Liver (tissue), 8 donors: ENCODE measurements at regions not wholly inside any gene's neighbourhood (a gene's known extent, or its start where the extent isn't known, plus 50 kb on each side); places are given as distances from the start of the nearest gene placed in this dataset.
"Not testable (repeated sequence)": the region's sequence is repeated elsewhere in the genome, so short reads cannot be mapped to it uniquely, and the experiment has no call there.

Experiments
- DNase-seq: peaks from one replicate; pipeline ENCODE4 v3.0.0-alpha.2; 2017; ENCODE audit warnings: low spot score
- H3K27ac ChIP-seq, 2 donors: one replicate each; pipeline ENCODE4 v1.7.0; 2013; ENCODE audit warnings: inconsistent platforms in 2 of 2, low read length in 2 of 2, control low read depth in 1 of 2, low read depth in 1 of 2, mild to moderate bottlenecking in 1 of 2
- H3K27me3 ChIP-seq, 4 donors: one replicate each; pipeline versions ENCODE4 v1.6.1 to v1.7.0; 2013; ENCODE audit warnings: low read length in 3 of 4, inconsistent platforms in 1 of 4, mild to moderate bottlenecking in 1 of 4, moderate library complexity in 1 of 4; ENCODE audit not compliant: control insufficient read depth in 4 of 4, insufficient read depth in 4 of 4
- H3K36me3 ChIP-seq, 4 donors: one replicate each; pipeline versions ENCODE4 v1.6.1 to v1.7.0; 2013; ENCODE audit warnings: low read length in 3 of 4, mild to moderate bottlenecking in 3 of 4, low read depth in 1 of 4, moderate library complexity in 1 of 4; ENCODE audit not compliant: control insufficient read depth in 4 of 4, insufficient read depth in 3 of 4
- H3K4me1 ChIP-seq, 4 donors: one replicate each; pipeline versions ENCODE4 v1.6.1 to v1.7.0; 2013; ENCODE audit warnings: low read length in 3 of 4, mild to moderate bottlenecking in 3 of 4, moderate library complexity in 1 of 4; ENCODE audit not compliant: control insufficient read depth in 4 of 4, insufficient read depth in 4 of 4
- H3K4me3 ChIP-seq, 3 donors: one replicate each; pipeline versions ENCODE4 v1.6.1 to v1.7.0; 2013; ENCODE audit warnings: low read length in 3 of 3, control low read depth in 1 of 3, low read depth in 1 of 3, mild to moderate bottlenecking in 1 of 3
- H3K9ac ChIP-seq, 2 donors: one replicate each; pipeline ENCODE4 v1.7.0; 2013; ENCODE audit warnings: low read length in 2 of 2, mild to moderate bottlenecking in 2 of 2, moderate library complexity in 2 of 2, control low read depth in 1 of 2, low read depth in 1 of 2
- H3K9me3 ChIP-seq, 4 donors: one replicate each; pipeline versions ENCODE4 v1.6.1 to v1.7.0; 2013; ENCODE audit warnings: low read length in 3 of 4; ENCODE audit not compliant: control insufficient read depth in 4 of 4
- EGR1 ChIP-seq, 2 donors: IDR thresholded peaks; 2 replicates each; pipeline ENCODE4 v1.6.1; 2016 to 2018; ENCODE audit warnings: antibody characterized with exemption in 2 of 2, low read depth in 2 of 2
- FOXA1 ChIP-seq: IDR thresholded peaks from 2 replicates; pipeline ENCODE4 v1.6.1; 2016; ENCODE audit warnings: antibody characterized with exemption
- FOXA2 ChIP-seq: IDR thresholded peaks from 2 replicates; pipeline ENCODE4 v1.6.1; 2016; ENCODE audit warnings: antibody characterized with exemption
- GABPA ChIP-seq, 2 donors: IDR thresholded peaks in 1 of 2; conservative IDR thresholded peaks in 1 of 2; 2 replicates each; pipeline ENCODE4 v1.6.1; 2016; ENCODE audit warnings: antibody characterized with exemption in 2 of 2, mild to moderate bottlenecking in 1 of 2, moderate library complexity in 1 of 2
- HNF4G ChIP-seq: IDR thresholded peaks from 2 replicates; pipeline ENCODE4 v1.6.1; 2016; ENCODE audit warnings: antibody characterized with exemption
- JUND ChIP-seq, 2 donors: IDR thresholded peaks; 2 replicates each; pipeline ENCODE4 v1.6.1; 2016; ENCODE audit warnings: antibody characterized with exemption in 2 of 2
- NR2F2 ChIP-seq: IDR thresholded peaks from 2 replicates; pipeline ENCODE4 v1.6.1; 2016; ENCODE audit warnings: antibody characterized with exemption
- RXRA ChIP-seq, 2 donors: IDR thresholded peaks; 2 replicates each; pipeline ENCODE4 v1.6.1; 2017 to 2018; ENCODE audit warnings: antibody characterized with exemption in 2 of 2, mild to moderate bottlenecking in 1 of 2
- YY1 ChIP-seq: IDR thresholded peaks from 2 replicates; pipeline ENCODE4 v1.6.1; 2016; ENCODE audit warnings: antibody characterized with exemption, mild to moderate bottlenecking
- WGBS: extraction: QIAGEN DNeasy Blood & Tissue Kit; methylation state at CpG from one replicate; pipeline ENCODE4 v1.1.7; 2013; 5-methylcytosine and 5-hydroxymethylcytosine counted together
- TF ChIP-seq, protein P1 (sequence below): IDR thresholded peaks from 2 replicates; pipeline ENCODE4 v1.6.1; 2016; ENCODE audit warnings: antibody characterized with exemption
- TF ChIP-seq, protein P2 (sequence below): IDR thresholded peaks from 2 replicates; pipeline ENCODE4 v1.6.1; 2016; ENCODE audit warnings: antibody characterized with exemption
- TF ChIP-seq, protein P3 (sequence below): fragments of 150-350 bp; IDR thresholded peaks from 2 replicates; pipeline ENCODE4 v1.5.1; 2017; ENCODE audit warnings: improper control_type of control experiment, low read depth, low read length; ENCODE audit not compliant: missing input control
- TF ChIP-seq, protein P4 (sequence below): IDR thresholded peaks from 2 replicates; pipeline ENCODE4 v1.6.1; 2016; ENCODE audit warnings: antibody characterized with exemption
- TF ChIP-seq, protein P5 (sequence below): IDR thresholded peaks from 2 replicates; pipeline ENCODE4 v1.6.1; 2016; ENCODE audit warnings: antibody characterized with exemption, mild to moderate bottlenecking
- donor health status: healthy.
- donor health status: healthy.
- donor health status: healthy.
- donor health status: healthy.
- donor health status: healthy.

DNA sequence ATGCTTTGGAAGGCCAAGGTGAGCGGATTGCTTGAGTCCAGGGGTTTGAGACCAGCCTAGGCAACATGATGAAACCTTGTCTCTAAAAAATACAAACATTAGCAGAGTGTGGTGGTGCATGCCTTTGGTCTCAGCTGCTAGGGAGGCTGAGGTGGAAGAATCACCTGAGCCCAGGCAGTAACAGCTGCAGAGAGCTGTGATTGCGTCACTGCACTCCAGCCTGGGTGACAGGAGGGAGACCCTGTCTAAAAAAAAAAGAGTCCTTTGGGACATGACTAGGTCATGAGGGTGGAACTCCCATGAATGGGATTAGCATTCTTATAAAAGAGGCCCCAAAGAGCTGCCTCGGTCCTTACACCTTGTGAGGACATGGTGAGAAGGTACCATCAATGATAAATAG, 436.0 kb upstream of the NR5A2 start (continued):
- TF ChIP-seq, protein P1, sequence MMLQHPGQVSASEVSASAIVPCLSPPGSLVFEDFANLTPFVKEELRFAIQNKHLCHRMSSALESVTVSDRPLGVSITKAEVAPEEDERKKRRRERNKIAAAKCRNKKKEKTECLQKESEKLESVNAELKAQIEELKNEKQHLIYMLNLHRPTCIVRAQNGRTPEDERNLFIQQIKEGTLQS = no peak
- TF ChIP-seq, protein P2, sequence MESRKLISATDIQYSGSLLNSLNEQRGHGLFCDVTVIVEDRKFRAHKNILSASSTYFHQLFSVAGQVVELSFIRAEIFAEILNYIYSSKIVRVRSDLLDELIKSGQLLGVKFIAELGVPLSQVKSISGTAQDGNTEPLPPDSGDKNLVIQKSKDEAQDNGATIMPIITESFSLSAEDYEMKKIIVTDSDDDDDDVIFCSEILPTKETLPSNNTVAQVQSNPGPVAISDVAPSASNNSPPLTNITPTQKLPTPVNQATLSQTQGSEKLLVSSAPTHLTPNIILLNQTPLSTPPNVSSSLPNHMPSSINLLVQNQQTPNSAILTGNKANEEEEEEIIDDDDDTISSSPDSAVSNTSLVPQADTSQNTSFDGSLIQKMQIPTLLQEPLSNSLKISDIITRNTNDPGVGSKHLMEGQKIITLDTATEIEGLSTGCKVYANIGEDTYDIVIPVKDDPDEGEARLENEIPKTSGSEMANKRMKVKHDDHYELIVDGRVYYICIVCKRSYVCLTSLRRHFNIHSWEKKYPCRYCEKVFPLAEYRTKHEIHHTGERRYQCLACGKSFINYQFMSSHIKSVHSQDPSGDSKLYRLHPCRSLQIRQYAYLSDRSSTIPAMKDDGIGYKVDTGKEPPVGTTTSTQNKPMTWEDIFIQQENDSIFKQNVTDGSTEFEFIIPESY = no peak
- TF ChIP-seq RXRA (IDR thresholded peaks at IDR 0.05) = no peak
- no peak for TF ChIP-seq NR2F2

DNA sequence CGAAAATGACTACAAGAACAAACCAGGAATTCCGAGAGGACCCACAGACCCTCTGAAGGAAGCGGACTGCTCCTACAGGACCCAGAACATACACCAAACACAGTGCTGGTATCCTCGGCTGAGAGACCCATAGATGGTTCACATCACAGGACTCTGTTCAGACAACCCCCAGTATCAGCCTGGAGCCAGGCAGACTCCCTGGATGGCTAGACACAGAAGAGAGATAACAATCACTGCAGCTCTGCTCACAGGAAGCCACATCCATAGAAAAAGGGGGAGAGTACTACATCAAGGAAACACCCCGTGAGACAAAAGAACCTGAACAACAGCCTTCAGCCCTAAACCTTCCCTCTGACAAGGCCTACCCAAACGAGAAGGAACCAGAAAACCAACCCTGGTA, 434.0 kb upstream of the NR5A2 start:
- no peaks in the 10 kb centered on the region for H3K4me1 ChIP-seq
- no peak for DNase-seq
- H3K27me3 ChIP-seq = no peaks in the 10 kb centered on the region
- TF ChIP-seq, protein P3, sequence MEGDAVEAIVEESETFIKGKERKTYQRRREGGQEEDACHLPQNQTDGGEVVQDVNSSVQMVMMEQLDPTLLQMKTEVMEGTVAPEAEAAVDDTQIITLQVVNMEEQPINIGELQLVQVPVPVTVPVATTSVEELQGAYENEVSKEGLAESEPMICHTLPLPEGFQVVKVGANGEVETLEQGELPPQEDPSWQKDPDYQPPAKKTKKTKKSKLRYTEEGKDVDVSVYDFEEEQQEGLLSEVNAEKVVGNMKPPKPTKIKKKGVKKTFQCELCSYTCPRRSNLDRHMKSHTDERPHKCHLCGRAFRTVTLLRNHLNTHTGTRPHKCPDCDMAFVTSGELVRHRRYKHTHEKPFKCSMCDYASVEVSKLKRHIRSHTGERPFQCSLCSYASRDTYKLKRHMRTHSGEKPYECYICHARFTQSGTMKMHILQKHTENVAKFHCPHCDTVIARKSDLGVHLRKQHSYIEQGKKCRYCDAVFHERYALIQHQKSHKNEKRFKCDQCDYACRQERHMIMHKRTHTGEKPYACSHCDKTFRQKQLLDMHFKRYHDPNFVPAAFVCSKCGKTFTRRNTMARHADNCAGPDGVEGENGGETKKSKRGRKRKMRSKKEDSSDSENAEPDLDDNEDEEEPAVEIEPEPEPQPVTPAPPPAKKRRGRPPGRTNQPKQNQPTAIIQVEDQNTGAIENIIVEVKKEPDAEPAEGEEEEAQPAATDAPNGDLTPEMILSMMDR = no peak
- TF ChIP-seq, protein P4, sequence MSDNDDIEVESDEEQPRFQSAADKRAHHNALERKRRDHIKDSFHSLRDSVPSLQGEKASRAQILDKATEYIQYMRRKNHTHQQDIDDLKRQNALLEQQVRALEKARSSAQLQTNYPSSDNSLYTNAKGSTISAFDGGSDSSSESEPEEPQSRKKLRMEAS = no peak
- TF ChIP-seq NR2F2 (no peak), FOXA2 (no peak), EGR1 (IDR thresholded peaks at IDR 0.05; ENCODE audit: low read depth in 2 of 2) (no peak)
- H3K27ac ChIP-seq = no peak overlapping the region
- no peak overlapping the region for H3K4me3 ChIP-seq
- H3K36me3 ChIP-seq = no peaks in the 10 kb centered on the region
- WGBS = 82% methylated on average over 6 of the region's 6 CpGs
- no peaks in the 10 kb centered on the region for H3K9me3 ChIP-seq
- no peak overlapping the region for H3K9ac ChIP-seq

DNA sequence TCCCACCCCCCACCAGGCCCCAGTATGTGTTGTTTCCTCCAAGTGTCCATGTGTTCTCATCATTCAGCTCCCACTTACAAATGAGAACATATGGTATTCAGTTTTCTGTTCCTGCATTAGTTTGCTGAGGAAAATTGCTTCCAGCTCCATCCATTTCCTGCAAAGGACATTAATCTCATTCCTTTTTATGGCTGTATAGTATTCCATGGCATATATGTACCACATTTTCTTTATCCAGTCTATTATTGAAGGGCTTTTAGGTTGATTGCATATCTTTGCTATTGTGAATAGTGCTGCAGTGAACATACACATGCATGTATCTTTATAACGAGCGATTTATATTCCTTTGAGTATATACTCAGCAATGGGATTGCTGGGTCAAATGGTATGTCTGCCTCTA, 431.1 kb upstream of the NR5A2 start:
- H3K9me3 ChIP-seq, H3K4me3 ChIP-seq, H3K9ac ChIP-seq, H3K27me3 ChIP-seq, H3K27ac ChIP-seq, DNase-seq, H3K36me3 ChIP-seq, H3K4me1 ChIP-seq: not testable (repeated sequence)
- WGBS = 96% methylated on average over 2 of the region's 2 CpGs

DNA sequence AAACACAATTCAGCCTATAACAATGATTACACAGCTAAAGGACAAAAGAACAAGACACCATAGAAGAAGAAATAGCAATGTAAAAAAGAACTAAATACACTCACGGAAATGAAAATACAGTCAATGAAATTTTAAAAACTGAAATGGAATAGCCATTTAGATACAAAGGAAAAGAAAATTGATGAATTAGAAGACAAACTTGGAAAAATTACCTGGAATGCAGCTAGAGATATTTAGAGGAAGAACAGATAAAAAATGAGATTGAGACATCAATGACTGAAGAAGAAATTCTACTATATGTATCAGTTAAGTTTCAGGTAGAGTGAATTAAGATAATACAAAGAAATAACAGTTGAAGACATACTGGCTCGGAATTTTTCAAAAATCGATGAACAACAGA, 430.4 kb upstream of the NR5A2 start:
- H3K9me3 ChIP-seq = no peaks in the 10 kb centered on the region
- DNase-seq = no peak
- no peak overlapping the region for H3K9ac ChIP-seq
- no peaks in the 10 kb centered on the region for H3K27me3 ChIP-seq
- TF ChIP-seq YY1 (no peak), FOXA1 (no peak), RXRA (IDR thresholded peaks at IDR 0.05) (no peak), JUND (IDR thresholded peaks at IDR 0.05) (no peak), GABPA (IDR thresholded peaks at IDR 0.05 in 1 of 2, conservative IDR thresholded peaks at IDR 0.05 in 1 of 2) (no peak), HNF4G (no peak)
- TF ChIP-seq, protein P4 = no peak
- TF ChIP-seq, protein P3 = no peak
- TF ChIP-seq, protein P5, sequence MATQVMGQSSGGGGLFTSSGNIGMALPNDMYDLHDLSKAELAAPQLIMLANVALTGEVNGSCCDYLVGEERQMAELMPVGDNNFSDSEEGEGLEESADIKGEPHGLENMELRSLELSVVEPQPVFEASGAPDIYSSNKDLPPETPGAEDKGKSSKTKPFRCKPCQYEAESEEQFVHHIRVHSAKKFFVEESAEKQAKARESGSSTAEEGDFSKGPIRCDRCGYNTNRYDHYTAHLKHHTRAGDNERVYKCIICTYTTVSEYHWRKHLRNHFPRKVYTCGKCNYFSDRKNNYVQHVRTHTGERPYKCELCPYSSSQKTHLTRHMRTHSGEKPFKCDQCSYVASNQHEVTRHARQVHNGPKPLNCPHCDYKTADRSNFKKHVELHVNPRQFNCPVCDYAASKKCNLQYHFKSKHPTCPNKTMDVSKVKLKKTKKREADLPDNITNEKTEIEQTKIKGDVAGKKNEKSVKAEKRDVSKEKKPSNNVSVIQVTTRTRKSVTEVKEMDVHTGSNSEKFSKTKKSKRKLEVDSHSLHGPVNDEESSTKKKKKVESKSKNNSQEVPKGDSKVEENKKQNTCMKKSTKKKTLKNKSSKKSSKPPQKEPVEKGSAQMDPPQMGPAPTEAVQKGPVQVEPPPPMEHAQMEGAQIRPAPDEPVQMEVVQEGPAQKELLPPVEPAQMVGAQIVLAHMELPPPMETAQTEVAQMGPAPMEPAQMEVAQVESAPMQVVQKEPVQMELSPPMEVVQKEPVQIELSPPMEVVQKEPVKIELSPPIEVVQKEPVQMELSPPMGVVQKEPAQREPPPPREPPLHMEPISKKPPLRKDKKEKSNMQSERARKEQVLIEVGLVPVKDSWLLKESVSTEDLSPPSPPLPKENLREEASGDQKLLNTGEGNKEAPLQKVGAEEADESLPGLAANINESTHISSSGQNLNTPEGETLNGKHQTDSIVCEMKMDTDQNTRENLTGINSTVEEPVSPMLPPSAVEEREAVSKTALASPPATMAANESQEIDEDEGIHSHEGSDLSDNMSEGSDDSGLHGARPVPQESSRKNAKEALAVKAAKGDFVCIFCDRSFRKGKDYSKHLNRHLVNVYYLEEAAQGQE = no peak
- H3K36me3 ChIP-seq = no peaks in the 10 kb centered on the region
- 88% methylated on average over 3 of the region's 3 CpGs for WGBS
- H3K4me1 ChIP-seq = no peaks in the 10 kb centered on the region
- H3K27ac ChIP-seq = no peak overlapping the region
- H3K4me3 ChIP-seq = no peak overlapping the region
